ENCODE measurements at regions not wholly inside any gene's neighbourhood (a gene's known extent, or its start where the extent isn't known, plus 50 kb on each side); places are given as distances from the start of the nearest gene placed in this dataset.

- no peak for TF ChIP-seq CTCF (conservative IDR thresholded peaks at IDR 0.05; ENCODE audit: low read depth in 2 of 2)
- TF ChIP-seq EZH2 (IDR thresholded peaks at IDR 0.05; ENCODE audit: low read depth, unreplicated experiment): no peak
- no peak for TF ChIP-seq POLR2AphosphoS5 (IDR thresholded peaks at IDR 0.05; ENCODE audit: low read depth)
- TF ChIP-seq EZH2phosphoT487 (IDR thresholded peaks at IDR 0.05; ENCODE audit: unreplicated experiment): no peak
Observed at GRCh38 chr16:51449441-51449840, 298.4 kb upstream of the SALL1 start (continued).

- Histone ChIP-seq H3K4me2 (no peak overlapping the region), H3K4me1 (ENCODE audit: insufficient read depth) (peaks cover 30% of the 10 kb centered on the region), H3K4me3 (no peak overlapping the region), H2AFZ (no peak overlapping the region), H3K36me3 (ENCODE audit: insufficient read depth) (no peaks in the 10 kb centered on the region), H3K27ac (ENCODE audit: low read depth) (no peak overlapping the region), H3F3A (replicated peaks; ENCODE audit: low read depth) (no peaks in the 10 kb centered on the region), H3K9me2 (ENCODE audit: insufficient read depth) (peaks cover 11% of the 10 kb centered on the region), H3K79me2 (replicated peaks; ENCODE audit: insufficient read depth) (no peaks in the 10 kb centered on the region), H3K27me3 (ENCODE audit: insufficient read depth) (no peaks in the 10 kb centered on the region), H4K20me1 (replicated peaks; ENCODE audit: insufficient read depth) (no peaks in the 10 kb centered on the region)
- ATAC-seq (no peak), DNase-seq (ENCODE audit: low spot score) (no peak)
- TF ChIP-seq EZH2phosphoT487 (IDR thresholded peaks at IDR 0.05; ENCODE audit: unreplicated experiment): no peak
- no peak for TF ChIP-seq REST (IDR thresholded peaks at IDR 0.05; ENCODE audit: unreplicated experiment)
- no peak for TF ChIP-seq ETS1 (IDR thresholded peaks at IDR 0.05)
- no peak for TF ChIP-seq CTCF (conservative IDR thresholded peaks at IDR 0.05; ENCODE audit: low read depth in 2 of 2)
- TF ChIP-seq STAT1 (IDR thresholded peaks at IDR 0.05; ENCODE audit: unreplicated experiment): no peak
- TF ChIP-seq ZNF331 (CRISPR knock-in tag; IDR thresholded peaks at IDR 0.05; ENCODE audit: low read depth): no peak
- Mint-ChIP-seq H3K27me3 (ENCODE audit: insufficient read depth, low read depth, poor library complexity) (no peaks in the 10 kb centered on the region), H3K9me3 (no peaks in the 10 kb centered on the region), H3K36me3 (ENCODE audit: low read depth) (no peaks in the 10 kb centered on the region), H3K27ac (no peak overlapping the region), H3K4me3 (no peak overlapping the region), H3K4me1 (peaks cover 45% of the 10 kb centered on the region)
Observed at GRCh38 chr16:51445250-51445649, 294.2 kb upstream of the SALL1 start.
